Mesendoderm (in vitro differentiated cells): ENCODE measurements at regions not wholly inside any gene's neighbourhood (a gene's known extent, or its start where the extent isn't known, plus 50 kb on each side); places are given as distances from the start of the nearest gene placed in this dataset.

Source experiments
- DNase-seq: peaks from one replicate; pipeline ENCODE4 v3.0.0; 2013
- H2AK5ac ChIP-seq: 2 replicates; pipeline ENCODE4 v1.6.1; 2013; ENCODE audit warnings: low read length, inconsistent platforms
- H2BK120ac ChIP-seq: 2 replicates; pipeline ENCODE4 v1.6.1; 2013; ENCODE audit warnings: low read depth, mild to moderate bottlenecking, low read length, moderate library complexity, mixed read lengths
- H2BK15ac ChIP-seq: replicated peaks from 2 replicates; pipeline ENCODE4 v1.6.1; 2013; ENCODE audit warnings: low read depth, mild to moderate bottlenecking, moderate library complexity
- H2BK5ac ChIP-seq: 2 replicates; pipeline ENCODE4 v1.6.1; 2013; ENCODE audit warnings: low read length, inconsistent platforms
- H3K18ac ChIP-seq: 2 replicates; pipeline ENCODE4 v1.6.1; 2013; ENCODE audit warnings: mild to moderate bottlenecking, low read length, mixed read lengths
- H3K23ac ChIP-seq: one replicate; pipeline ENCODE4 v1.6.1; 2013; ENCODE audit warnings: low read length
- H3K27ac ChIP-seq: 2 replicates; pipeline ENCODE4 v1.5.1; 2013; ENCODE audit warnings: low read depth, mild to moderate bottlenecking, inconsistent platforms, low read length, moderate library complexity
- H3K27me3 ChIP-seq: 2 replicates; pipeline ENCODE4 v1.6.1; 2013; ENCODE audit warnings: low read length, control low read depth, mild to moderate bottlenecking, inconsistent platforms; ENCODE audit not compliant: insufficient read depth, poor library complexity
- H3K36me3 ChIP-seq: 2 replicates; pipeline ENCODE4 v1.6.1; 2013; ENCODE audit warnings: low read length, inconsistent platforms; ENCODE audit not compliant: control insufficient read depth, insufficient read depth
- H3K4ac ChIP-seq: one replicate; pipeline ENCODE4 v1.6.1; 2013; ENCODE audit warnings: low read depth, mild to moderate bottlenecking, low read length, moderate library complexity
- H3K4me1 ChIP-seq: 2 replicates; pipeline ENCODE4 v1.6.1; 2013; ENCODE audit warnings: low read depth, low read length, inconsistent platforms; ENCODE audit not compliant: control insufficient read depth
- H3K4me2 ChIP-seq: 2 replicates; pipeline ENCODE4 v1.6.1; 2013; ENCODE audit warnings: low read length
- H3K4me3 ChIP-seq: 2 replicates; pipeline ENCODE4 v1.5.1; 2013; ENCODE audit warnings: mild to moderate bottlenecking, low read length
- H3K56ac ChIP-seq: one replicate; pipeline ENCODE4 v1.6.1; 2013; ENCODE audit warnings: low read length
- H3K79me1 ChIP-seq: 2 replicates; pipeline ENCODE4 v1.6.1; 2013; ENCODE audit warnings: low read length, inconsistent platforms
- H3K79me2 ChIP-seq: 2 replicates; pipeline ENCODE4 v1.6.1; 2013; ENCODE audit warnings: mild to moderate bottlenecking, low read length; ENCODE audit not compliant: control insufficient read depth, insufficient read depth
- H3K9ac ChIP-seq: 2 replicates; pipeline ENCODE4 v1.6.1; 2013; ENCODE audit warnings: low read length, inconsistent platforms
- H4K5ac ChIP-seq: one replicate; pipeline ENCODE4 v1.6.1; 2013; ENCODE audit warnings: low read length
- H4K8ac ChIP-seq: one replicate; pipeline ENCODE4 v1.6.1; 2013; ENCODE audit warnings: low read depth, mild to moderate bottlenecking, control low read depth, low read length, moderate library complexity
- WGBS: extraction: QIAGEN DNeasy Blood & Tissue Kit; methylation state at CpG from one replicate; pipeline ENCODE4 v1.1.7; 2013; ENCODE audit warnings: low lambda C conversion rate, missing lambda C conversion rate; ENCODE audit not compliant: insufficient coverage; ENCODE audit errors: extremely low coverage; 5-methylcytosine and 5-hydroxymethylcytosine counted together

DNA sequence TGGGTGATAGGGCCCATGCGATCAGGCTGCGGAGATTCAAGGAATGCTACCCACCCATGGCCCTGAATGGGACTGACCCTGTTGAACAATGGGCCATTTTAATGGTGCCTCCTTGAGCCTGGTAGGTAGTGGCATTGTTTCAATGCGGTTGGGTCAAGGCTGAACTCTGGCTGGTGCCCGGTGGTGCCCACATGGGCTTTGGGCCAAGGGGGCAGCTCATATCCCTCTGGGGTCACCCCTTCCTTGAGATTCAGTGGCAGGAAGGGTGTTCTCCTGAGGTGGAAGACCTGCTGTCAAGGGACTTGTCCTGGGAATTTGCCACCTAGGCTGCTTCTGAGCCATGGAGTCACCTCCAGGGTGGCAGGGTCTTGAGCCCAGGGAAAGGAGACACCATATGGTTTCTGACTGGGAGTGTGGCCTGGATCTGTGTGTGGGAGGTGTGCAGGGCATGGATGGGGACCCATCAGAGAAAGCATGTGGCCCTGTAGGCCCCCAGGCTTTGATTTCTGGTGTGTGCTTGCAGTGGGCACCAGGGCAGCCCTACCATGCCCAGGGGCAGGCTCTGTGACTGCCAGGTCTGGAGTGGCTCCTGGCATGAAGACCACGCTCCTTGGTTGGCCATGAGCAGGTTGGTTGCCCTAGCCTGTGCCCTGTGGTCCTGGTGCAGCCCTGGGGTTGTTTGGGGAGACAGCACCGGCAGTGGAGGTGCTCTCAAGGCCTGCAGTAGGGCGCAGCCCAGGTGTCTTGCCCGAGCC lies 199.9 kb downstream of the UBE3A start:
- H3K23ac ChIP-seq: no peak overlapping the region

DNA sequence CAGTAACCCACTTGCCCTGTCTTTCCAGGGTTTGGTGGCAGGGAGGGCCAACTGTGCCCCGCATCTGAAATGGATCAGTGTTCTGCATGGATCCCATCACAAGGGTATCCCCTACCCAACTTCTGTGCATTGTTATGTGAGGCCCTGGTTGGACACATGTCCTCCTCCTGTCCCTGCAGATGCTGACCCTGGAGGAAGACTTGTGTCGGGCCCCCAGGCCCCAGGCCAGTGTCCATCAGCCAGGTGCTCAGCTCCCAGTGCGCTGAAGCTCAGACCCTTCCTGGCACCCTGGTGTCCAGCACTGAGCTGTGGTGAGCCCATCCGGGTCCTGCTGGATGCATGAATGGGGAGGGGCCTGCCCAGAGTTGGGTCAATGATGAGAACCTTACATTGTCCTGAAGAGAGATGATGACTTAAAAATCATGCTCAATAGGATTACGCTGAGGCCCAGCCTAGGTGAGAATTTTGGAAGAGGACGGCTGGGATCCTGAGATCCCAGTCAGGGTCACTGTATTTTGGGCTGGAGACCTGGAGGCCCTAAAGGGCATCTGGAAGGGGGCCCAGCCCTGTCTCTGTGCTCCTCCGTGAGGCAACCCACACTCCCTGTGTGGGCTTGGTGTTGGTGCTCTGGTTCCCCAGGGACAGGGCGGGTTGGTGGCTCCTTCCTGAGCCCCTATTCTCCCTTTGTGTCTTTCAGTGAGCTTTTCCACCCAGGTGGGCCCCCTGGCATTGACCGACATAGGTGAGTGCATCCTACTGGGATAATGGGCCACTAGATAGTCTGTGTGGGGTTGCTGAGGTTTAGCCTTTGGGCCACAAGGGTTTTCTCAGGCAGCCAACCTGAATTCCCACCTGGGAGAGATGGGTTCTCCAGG lies 199.1 kb downstream of the UBE3A start:
- no peak for DNase-seq
- H3K4me1 ChIP-seq: no peaks in the 10 kb centered on the region
- H3K4ac ChIP-seq: no peak overlapping the region
- H2BK15ac ChIP-seq: no peak overlapping the region
- H3K27ac ChIP-seq: no peak overlapping the region
- H3K4me2 ChIP-seq: no peak overlapping the region
- no peak overlapping the region for H4K8ac ChIP-seq
- H2BK120ac ChIP-seq: no peak overlapping the region
- no peak overlapping the region for H3K23ac ChIP-seq
- no peak overlapping the region for H4K5ac ChIP-seq
- H2AK5ac ChIP-seq: no peak overlapping the region
- H3K4me3 ChIP-seq: no peak overlapping the region
- H2BK5ac ChIP-seq: no peak overlapping the region
- WGBS: no CpG with 5 or more reads among the region's 9 CpGs
- H3K27me3 ChIP-seq: no peaks in the 10 kb centered on the region
- H3K56ac ChIP-seq: no peak overlapping the region
- no peaks in the 10 kb centered on the region for H3K36me3 ChIP-seq
- H3K9ac ChIP-seq: no peak overlapping the region
- no peaks in the 10 kb centered on the region for H3K79me2 ChIP-seq
- no peaks in the 10 kb centered on the region for H3K79me1 ChIP-seq
- no peak overlapping the region for H3K18ac ChIP-seq

More for the DNA sequence above, 199.9 kb downstream of the UBE3A start:
- H3K4me3 ChIP-seq: no peak overlapping the region
- H3K36me3 ChIP-seq: no peaks in the 10 kb centered on the region
- no peak overlapping the region for H4K5ac ChIP-seq
- no peak overlapping the region for H3K56ac ChIP-seq
- no peaks in the 10 kb centered on the region for H3K4me1 ChIP-seq
- H3K79me2 ChIP-seq: no peaks in the 10 kb centered on the region
- no peaks in the 10 kb centered on the region for H3K27me3 ChIP-seq
- DNase-seq: no peak
- H3K27ac ChIP-seq: no peak overlapping the region
- no peak overlapping the region for H2AK5ac ChIP-seq
- H2BK5ac ChIP-seq: no peak overlapping the region
- H2BK15ac ChIP-seq: no peak overlapping the region
- H3K4ac ChIP-seq: no peak overlapping the region
- no peak overlapping the region for H3K9ac ChIP-seq
- H3K18ac ChIP-seq: no peak overlapping the region
- H2BK120ac ChIP-seq: no peak overlapping the region
- no CpG with 5 or more reads among the region's 8 CpGs for WGBS
- H3K4me2 ChIP-seq: no peak overlapping the region
- no peaks in the 10 kb centered on the region for H3K79me1 ChIP-seq
- H4K8ac ChIP-seq: no peak overlapping the region

DNA sequence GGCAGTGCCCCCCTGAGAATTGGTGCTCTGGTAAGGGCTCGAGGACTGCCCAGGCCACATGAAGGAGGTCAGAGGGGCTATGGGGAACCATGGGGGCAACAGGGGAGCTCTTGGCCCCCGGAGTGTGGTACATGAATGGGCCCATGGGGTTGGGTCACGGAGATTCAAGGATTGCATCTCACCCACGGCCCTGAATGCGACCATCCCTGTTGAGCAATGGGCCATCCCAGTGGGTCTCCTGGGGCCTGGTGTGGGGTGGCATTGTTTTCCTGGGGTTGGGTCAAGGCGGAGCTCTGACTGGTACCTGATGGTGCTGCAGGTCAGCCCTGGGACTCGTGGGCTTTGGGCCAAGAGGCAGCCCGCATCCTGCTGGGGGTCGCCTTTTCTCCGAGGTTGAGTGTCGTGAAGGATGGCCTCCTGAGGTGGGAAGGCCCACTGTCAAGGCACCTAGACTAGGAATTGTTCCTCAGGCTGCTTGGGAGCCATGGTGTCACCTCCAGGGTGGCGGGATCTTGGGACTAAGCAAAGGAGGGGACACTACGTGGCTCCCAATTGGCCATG lies 198.3 kb downstream of the UBE3A start:
- no peak overlapping the region for H3K4me2 ChIP-seq
- H2BK5ac ChIP-seq: no peak overlapping the region
- H3K18ac ChIP-seq: no peak overlapping the region
- no peaks in the 10 kb centered on the region for H3K79me2 ChIP-seq
- no peak overlapping the region for H3K4ac ChIP-seq
- no peaks in the 10 kb centered on the region for H3K36me3 ChIP-seq
- H2BK15ac ChIP-seq: no peak overlapping the region
- no peak overlapping the region for H3K9ac ChIP-seq
- H3K56ac ChIP-seq: no peak overlapping the region
- no peaks in the 10 kb centered on the region for H3K79me1 ChIP-seq
- H2BK120ac ChIP-seq: no peak overlapping the region
- no peak overlapping the region for H3K27ac ChIP-seq
- WGBS: no CpG with 5 or more reads among the region's 13 CpGs
- no peak for DNase-seq
- no peak overlapping the region for H4K8ac ChIP-seq
- H3K4me3 ChIP-seq: no peak overlapping the region
- H4K5ac ChIP-seq: no peak overlapping the region
- no peak overlapping the region for H2AK5ac ChIP-seq
- H3K4me1 ChIP-seq: no peaks in the 10 kb centered on the region
- H3K23ac ChIP-seq: no peak overlapping the region
- no peaks in the 10 kb centered on the region for H3K27me3 ChIP-seq

DNA sequence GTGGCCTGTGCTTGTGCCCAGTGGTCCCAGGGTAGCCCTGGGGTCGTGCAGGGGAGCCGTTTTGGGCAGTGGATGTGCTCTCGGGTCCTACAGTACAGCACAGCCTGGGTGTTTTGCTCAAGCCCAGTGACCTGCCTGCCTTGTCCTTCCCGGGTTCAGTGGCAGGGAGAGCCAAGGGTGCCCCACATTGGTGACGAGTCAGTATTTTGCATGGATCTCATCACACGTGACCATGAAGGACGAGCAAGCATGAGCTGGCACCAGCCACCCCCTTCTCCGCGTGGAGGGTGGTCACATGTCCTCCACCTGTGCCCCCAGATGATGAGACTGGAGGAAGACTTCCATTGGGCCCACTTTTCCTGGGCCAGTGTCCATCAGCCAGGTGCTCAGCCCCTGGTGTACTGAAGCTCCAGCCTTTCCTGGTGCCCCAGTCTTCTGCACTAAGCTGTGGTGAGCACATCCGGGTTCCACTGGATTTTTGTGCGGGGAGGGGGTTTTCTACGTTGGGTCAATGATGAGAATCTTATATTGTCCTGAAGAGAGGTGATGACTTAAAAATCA lies 197.5 kb downstream of the UBE3A start:
- H2AK5ac ChIP-seq: no peak overlapping the region
- no peaks in the 10 kb centered on the region for H3K79me2 ChIP-seq
- H3K4me1 ChIP-seq: no peaks in the 10 kb centered on the region

DNA sequence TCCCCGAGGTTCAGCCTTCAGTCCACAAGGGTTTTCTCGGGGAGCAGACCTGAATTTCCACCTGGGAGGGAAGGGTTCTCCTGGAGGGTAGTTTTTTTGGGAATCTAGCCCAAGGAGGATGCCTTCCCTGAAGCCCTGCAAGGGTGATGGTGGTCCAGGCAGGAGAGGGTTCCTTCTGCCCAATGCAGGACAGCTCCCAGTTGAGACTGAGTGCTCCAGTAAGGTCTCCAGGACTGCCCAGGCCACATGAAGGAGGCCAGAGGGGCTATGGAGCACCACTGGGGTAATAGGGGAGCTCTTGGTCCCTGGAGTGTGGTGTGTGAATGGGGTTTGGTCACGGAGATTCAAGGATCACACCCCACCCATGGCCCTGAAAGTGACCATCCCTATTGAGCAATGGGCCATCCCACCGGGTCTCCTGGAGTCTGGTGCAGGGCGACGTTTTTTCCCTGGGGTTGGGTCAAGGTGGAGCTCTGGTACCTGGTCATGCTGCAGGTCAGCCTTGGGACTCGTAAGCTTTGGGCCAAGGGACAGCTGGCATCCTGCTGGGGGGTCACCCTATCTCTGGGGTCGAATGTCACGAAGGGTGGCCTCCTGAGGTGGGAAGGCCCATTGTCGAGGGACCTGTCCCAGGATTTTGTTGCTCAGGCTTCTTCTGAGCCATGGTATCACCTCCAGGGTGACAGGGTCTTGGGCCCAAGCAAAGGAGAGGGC lies 196.5 kb downstream of the UBE3A start:
- H3K4me2 ChIP-seq: no peak overlapping the region
- H3K9ac ChIP-seq: no peak overlapping the region
- H2BK5ac ChIP-seq: no peak overlapping the region
- H2BK120ac ChIP-seq: no peak overlapping the region
- no peak overlapping the region for H3K4me3 ChIP-seq
- H3K36me3 ChIP-seq: no peaks in the 10 kb centered on the region
- H3K27ac ChIP-seq: no peak overlapping the region
- no peak overlapping the region for H3K23ac ChIP-seq
- no peak overlapping the region for H3K56ac ChIP-seq
- no peaks in the 10 kb centered on the region for H3K79me1 ChIP-seq
- H2AK5ac ChIP-seq: no peak overlapping the region
- no peak overlapping the region for H3K18ac ChIP-seq
- H3K27me3 ChIP-seq: no peaks in the 10 kb centered on the region
- H3K79me2 ChIP-seq: no peaks in the 10 kb centered on the region
- H4K8ac ChIP-seq: no peak overlapping the region
- H2BK15ac ChIP-seq: no peak overlapping the region
- no peak overlapping the region for H3K4ac ChIP-seq
- no peak for DNase-seq
- H3K4me1 ChIP-seq: no peaks in the 10 kb centered on the region
- H4K5ac ChIP-seq: no peak overlapping the region
- WGBS: no CpG with 5 or more reads among the region's 10 CpGs

More for the DNA sequence above, 197.5 kb downstream of the UBE3A start:
- Histone ChIP-seq H3K56ac (no peak overlapping the region), H2BK5ac (no peak overlapping the region), H3K27me3 (no peaks in the 10 kb centered on the region), H3K9ac (no peak overlapping the region), H3K4ac (no peak overlapping the region), H2BK15ac (no peak overlapping the region), H4K5ac (no peak overlapping the region), H2BK120ac (no peak overlapping the region), H3K4me2 (no peak overlapping the region), H4K8ac (no peak overlapping the region), H3K18ac (no peak overlapping the region), H3K23ac (no peak overlapping the region), H3K36me3 (no peaks in the 10 kb centered on the region), H3K27ac (no peak overlapping the region), H3K79me1 (no peaks in the 10 kb centered on the region), H3K4me3 (no peak overlapping the region)
- no peak for DNase-seq
- no CpG with 5 or more reads among the region's 12 CpGs for WGBS
